CD4-positive, alpha-beta T cell (primary cell): ENCODE measurements at regions not wholly inside any gene's neighbourhood (a gene's known extent, or its start where the extent isn't known, plus 50 kb on each side); places are given as distances from the start of the nearest gene placed in this dataset.

Experiments used
- ATAC-seq: fragments of 200-7000 bp; cut with Tn5 transposase; one replicate; pipeline ENCODE4 v1.10.0; 2022; ENCODE audit warnings: mild to moderate bottlenecking; ENCODE audit not compliant: poor library complexity
- CTCF ChIA-PET: fragments of 350-600 bp; sonication (Branson Sonifier 250); formaldehyde crosslinking; loops from one replicate; lab custom pipeline; 2021; ENCODE audit warnings: antibody characterized with exemption, inconsistent platforms; lab: Charles Lee
- POLR2A ChIA-PET: fragments of 350-600 bp; sonication (Branson Sonifier 250); formaldehyde crosslinking; loops from one replicate; lab custom pipeline; 2021; ENCODE audit warnings: antibody characterized with exemption, inconsistent platforms; lab: Charles Lee
- DNase-seq, 14 experiments: peaks; one replicate each; pipeline ENCODE4 v3.0.0-alpha.2; 2013 to 2020; ENCODE audit warnings: mixed read lengths in 2 of 14
- H3K27ac ChIP-seq, 2 donors: one replicate each; pipeline versions ENCODE4 v1.5.1 to v1.7.0; 2013; ENCODE audit warnings: low read length in 2 of 2, low read depth in 1 of 2, mild to moderate bottlenecking in 1 of 2
- H3K27me3 ChIP-seq, 2 experiments: 1 replicate in 1 of 2; 2 replicates in 1 of 2; pipeline versions ENCODE4 v1.6.1 to v1.7.0; 2013; ENCODE audit warnings: low read length in 2 of 2, control low read depth in 1 of 2, mild to moderate bottlenecking in 1 of 2, moderate library complexity in 1 of 2; ENCODE audit not compliant: insufficient read depth in 2 of 2, control insufficient read depth in 1 of 2
- H3K36me3 ChIP-seq: one replicate; pipeline ENCODE4 v1.6.1; 2013; ENCODE audit warnings: low read length, control low read depth; ENCODE audit not compliant: insufficient read depth
- H3K4me1 ChIP-seq: one replicate; pipeline ENCODE4 v1.6.1; 2013; ENCODE audit warnings: low read length, control low read depth; ENCODE audit not compliant: insufficient read depth
- H3K4me3 ChIP-seq: one replicate; pipeline ENCODE4 v1.5.1; 2013; ENCODE audit warnings: mild to moderate bottlenecking, low read length, moderate library complexity
- H3K9me3 ChIP-seq, 2 experiments: 1 replicate in 1 of 2; 2 replicates in 1 of 2; pipeline versions ENCODE4 v1.6.1 to v1.7.0; 2013; ENCODE audit warnings: low read length in 2 of 2, mild to moderate bottlenecking in 2 of 2, control low read depth in 1 of 2, moderate library complexity in 1 of 2; ENCODE audit not compliant: control insufficient read depth in 1 of 2, insufficient read depth in 1 of 2
- H3K27ac Mint-ChIP-seq: one replicate; pipeline ENCODE4 v1.8.0; 2020; ENCODE audit warnings: mixed read lengths
- H3K27me3 Mint-ChIP-seq: one replicate; pipeline ENCODE4 v1.8.0; 2021; ENCODE audit warnings: mixed read lengths
- H3K36me3 Mint-ChIP-seq: one replicate; pipeline ENCODE4 v1.8.0; 2021; ENCODE audit warnings: low read depth, mixed read lengths
- H3K4me1 Mint-ChIP-seq: one replicate; pipeline ENCODE4 v1.8.0; 2021; ENCODE audit warnings: low read depth, mixed read lengths
- H3K4me3 Mint-ChIP-seq: one replicate; pipeline ENCODE4 v1.8.0; 2020; ENCODE audit warnings: mild to moderate bottlenecking, mixed read lengths
- H3K9me3 Mint-ChIP-seq: one replicate; pipeline ENCODE4 v1.8.0; 2020; ENCODE audit warnings: mixed read lengths
- CTCF ChIP-seq: fragments of 200-600 bp; IDR thresholded peaks from one replicate; pipeline ENCODE4 v1.8.0; 2022; ENCODE audit warnings: antibody characterized with exemption, mild to moderate bottlenecking
- intact Hi-C, 2 experiments: fragments of 100-400 bp; cut with DNase I in 1 of 2; cut with micrococcal nuclease in 1 of 2; formaldehyde crosslinking; loops; one replicate each; pipeline versions ENCODE4 v1.15.1 to v1.9.0; 2023 to 2025; cut with DNase I, micrococcal nuclease

- no peak for ATAC-seq
- CTCF ChIA-PET, result no interaction called here
- POLR2A ChIA-PET, result no interaction called here
Observed at GRCh38 chr6:133047065-133047665, 194.0 kb upstream of the EYA4 start.

GRCh38 chr6:133047706-133048105, 193.5 kb upstream of the EYA4 start:
- ATAC-seq, result no peak
- intact Hi-C loops, result loop anchor here in 1 of 2 experiments (10.0 kb wide), 1 partner anchor 383 kb away; no protein-coding TSS in a partner anchor

More at GRCh38 chr6:133047065-133047665, 194.0 kb upstream of the EYA4 start:
- Mint-ChIP-seq H3K9me3 (peaks cover 2% of the 10 kb centered on the region), H3K4me1 (no peaks in the 10 kb centered on the region), H3K27ac (no peak overlapping the region), H3K27me3 (no peaks in the 10 kb centered on the region), H3K4me3 (no peak overlapping the region), H3K36me3 (no peaks in the 10 kb centered on the region)
- Histone ChIP-seq H3K4me3 (no peak overlapping the region), H3K36me3 (no peaks in the 10 kb centered on the region), H3K27me3 (peaks cover 0 to 3% of the 10 kb centered on the region in 2 experiments), H3K4me1 (no peaks in the 10 kb centered on the region), H3K27ac (no peak overlapping the region), H3K9me3 (no peaks in the 10 kb centered on the region)
- intact Hi-C loops, result loop anchor here in 1 of 2 experiments (10.0 kb wide), 1 partner anchor 382 kb away; no protein-coding TSS in a partner anchor
- TF ChIP-seq CTCF, result no peak
- DNase-seq, result no peak

GRCh38 chr6:133051240-133051639, 189.9 kb upstream of the EYA4 start:
- Mint-ChIP-seq H3K4me3 (no peak overlapping the region), H3K4me1 (no peaks in the 10 kb centered on the region), H3K36me3 (no peaks in the 10 kb centered on the region), H3K27ac (no peak overlapping the region), H3K27me3 (no peaks in the 10 kb centered on the region), H3K9me3 (peaks cover 2% of the 10 kb centered on the region)
- intact Hi-C loops, result no loop called here
- ATAC-seq (no peak), DNase-seq (no peak)
- ChIA-PET POLR2A (no interaction called here), CTCF (no interaction called here)
- no peaks in the 10 kb centered on the region for H3K9me3 ChIP-seq
- H3K4me3 ChIP-seq, result no peak overlapping the region
- TF ChIP-seq CTCF, result no peak
- no peak overlapping the region for H3K27ac ChIP-seq
- H3K27me3 ChIP-seq, result no peaks in the 10 kb centered on the region
- H3K36me3 ChIP-seq, result no peaks in the 10 kb centered on the region
- H3K4me1 ChIP-seq, result no peaks in the 10 kb centered on the region

More at GRCh38 chr6:133047706-133048105, 193.5 kb upstream of the EYA4 start:
- Histone ChIP-seq H3K36me3 (no peaks in the 10 kb centered on the region), H3K4me1 (no peaks in the 10 kb centered on the region), H3K9me3 (no peaks in the 10 kb centered on the region), H3K4me3 (no peak overlapping the region), H3K27ac (no peak overlapping the region), H3K27me3 (peaks cover 0 to 3% of the 10 kb centered on the region in 2 experiments)
- no peaks in the 10 kb centered on the region for H3K36me3 Mint-ChIP-seq
- H3K27me3 Mint-ChIP-seq, result no peaks in the 10 kb centered on the region
- ChIA-PET POLR2A (no interaction called here), CTCF (interaction anchor here (1.6 kb wide), 1 partner anchor 23 kb away, joined by 5 read pairs; no protein-coding TSS in a partner anchor)
- no peak overlapping the region for H3K4me3 Mint-ChIP-seq
- no peak for DNase-seq
- no peak for TF ChIP-seq CTCF
- H3K27ac Mint-ChIP-seq, result no peak overlapping the region
- no peaks in the 10 kb centered on the region for H3K4me1 Mint-ChIP-seq
- H3K9me3 Mint-ChIP-seq, result peaks cover 2% of the 10 kb centered on the region
